H1 (cell line): ENCODE measurements at regions not wholly inside any gene's neighbourhood (a gene's known extent, or its start where the extent isn't known, plus 50 kb on each side); places are given as distances from the start of the nearest gene placed in this dataset.

Source experiments
- CTCF ChIA-PET: fragments of 300-600 bp; sonication (Branson Sonifier 250); formaldehyde crosslinking; loops from one replicate; lab custom pipeline; 2021; ENCODE audit not compliant: partially characterized antibody; lab: Charles Lee
- POLR2A ChIA-PET: fragments of 300-600 bp; sonication (Branson Sonifier 250); formaldehyde crosslinking; loops from one replicate; lab custom pipeline; 2021; ENCODE audit warnings: inconsistent platforms; ENCODE audit not compliant: partially characterized antibody; lab: Charles Lee
- DNase-seq, 2 experiments: peaks; one replicate each; pipeline versions ENCODE4 v3.0.0 to v3.0.0-alpha.2; 2010 to 2022; ENCODE audit warnings: low spot score in 2 of 2, low read depth in 1 of 2, mixed read lengths in 1 of 2
- FAIRE-seq: peaks from 2 replicates; lab custom pipeline; 2011; peaks lifted over from hg19 to GRCh38; lab: Jason Lieb, UNC
- H2AFZ ChIP-seq: 2 replicates; pipeline ENCODE4 v1.8.1; 2012; ENCODE audit warnings: low read length, inconsistent platforms
- H2AK5ac ChIP-seq: 2 replicates; pipeline ENCODE4 v1.6.1; 2013; ENCODE audit warnings: low read depth, low read length
- H2BK120ac ChIP-seq: replicated peaks from 2 replicates; pipeline ENCODE3; 2013; ENCODE audit warnings: low read depth, low read length, inconsistent platforms
- H2BK12ac ChIP-seq: 2 replicates; pipeline ENCODE4 v1.6.1; 2013; ENCODE audit warnings: low read depth, low read length
- H2BK15ac ChIP-seq: 2 replicates; pipeline ENCODE4 v1.6.1; 2013; ENCODE audit warnings: low read length
- H2BK20ac ChIP-seq: 2 replicates; pipeline ENCODE4 v1.6.1; 2013; ENCODE audit warnings: low read length
- H2BK5ac ChIP-seq: 2 replicates; pipeline ENCODE4 v1.6.1; 2013; ENCODE audit warnings: low read depth, low read length
- H3K14ac ChIP-seq: 2 replicates; pipeline ENCODE4 v1.6.1; 2013; ENCODE audit warnings: inconsistent platforms; ENCODE audit not compliant: insufficient read length
- H3K18ac ChIP-seq: 2 replicates; pipeline ENCODE4 v1.6.1; 2013; ENCODE audit warnings: low read length; ENCODE audit errors: extremely low read depth
- H3K23ac ChIP-seq: 2 replicates; pipeline ENCODE4 v1.6.1; 2013; ENCODE audit warnings: inconsistent platforms; ENCODE audit not compliant: insufficient read length
- H3K23me2 ChIP-seq: 2 replicates; pipeline ENCODE4 v1.6.1; 2013; ENCODE audit warnings: low read depth, low read length
- H3K27ac ChIP-seq: 2 replicates; pipeline ENCODE4 v1.6.1; 2011; ENCODE audit warnings: low read depth, low read length, inconsistent platforms
- H3K27me3 ChIP-seq, 4 experiments: replicated peaks in 1 of 4; 1 replicate in 1 of 4; 2 replicates in 3 of 4; pipeline versions ENCODE4 v1.6.1 to v1.8.1; 2011 to 2013; ENCODE audit warnings: low read length in 3 of 4, mild to moderate bottlenecking in 3 of 4, inconsistent platforms in 2 of 4, mixed read lengths in 2 of 4, moderate library complexity in 1 of 4; ENCODE audit not compliant: control insufficient read depth in 3 of 4, insufficient read depth in 3 of 4; ENCODE audit errors: extremely low read depth in 1 of 4
- H3K36me3 ChIP-seq, 4 experiments: 2 replicates each; pipeline versions ENCODE4 v1.6.1 to v1.8.1; 2011 to 2013; ENCODE audit warnings: mild to moderate bottlenecking in 4 of 4, low read length in 3 of 4, moderate library complexity in 2 of 4, control low read depth in 1 of 4, inconsistent platforms in 1 of 4; ENCODE audit not compliant: insufficient read depth in 4 of 4, control insufficient read depth in 2 of 4
- H3K4ac ChIP-seq: replicated peaks from 2 replicates; pipeline ENCODE3; 2013; ENCODE audit warnings: low read length, low read depth, mixed read lengths, inconsistent platforms; ENCODE audit not compliant: insufficient read length
- H3K4me1 ChIP-seq, 4 experiments: replicated peaks in 1 of 4; 1 replicate in 1 of 4; 2 replicates in 3 of 4; pipeline versions ENCODE4 v1.6.1 to v1.8.1; 2011 to 2013; ENCODE audit warnings: low read length in 3 of 4, inconsistent platforms in 2 of 4, mixed read lengths in 1 of 4; ENCODE audit not compliant: insufficient read depth in 4 of 4, control insufficient read depth in 3 of 4
- H3K4me2 ChIP-seq, 2 experiments: 2 replicates each; pipeline versions ENCODE4 v1.6.1 to v1.8.1; 2011 to 2013; ENCODE audit warnings: low read depth in 2 of 2, low read length in 2 of 2, control low read depth in 1 of 2, inconsistent platforms in 1 of 2, mild to moderate bottlenecking in 1 of 2; ENCODE audit not compliant: insufficient read depth in 1 of 2
- H3K4me3 ChIP-seq, 4 experiments: fragments of 200-600, 300-600 bp in 1 of 4; sonication (generic), shearing (Covaris generic), sonication (Bioruptor Twin) in 1 of 4; 2 replicates each; pipeline versions ENCODE4 v1.5.1 to v1.8.1; 2011 to 2016; ENCODE audit warnings: low read length in 4 of 4, low read depth in 3 of 4, control low read depth in 2 of 4, inconsistent platforms in 2 of 4, mild to moderate bottlenecking in 2 of 4, mixed read lengths in 1 of 4, moderate library complexity in 1 of 4; ENCODE audit not compliant: insufficient read depth in 2 of 4; ENCODE audit errors: extremely low read depth in 1 of 4
- H3K56ac ChIP-seq: replicated peaks from 2 replicates; pipeline ENCODE3; 2013; ENCODE audit warnings: low read depth, mild to moderate bottlenecking, mixed read lengths, low read length, inconsistent platforms; ENCODE audit not compliant: insufficient read length
- H3K79me1 ChIP-seq: 2 replicates; pipeline ENCODE4 v1.6.1; 2013; ENCODE audit warnings: low read depth, low read length, control low read depth
- H3K79me2 ChIP-seq, 2 experiments: 2 replicates each; pipeline versions ENCODE4 v1.6.1 to v1.8.1; 2012 to 2013; ENCODE audit warnings: low read length in 2 of 2, mild to moderate bottlenecking in 2 of 2, inconsistent platforms in 1 of 2; ENCODE audit not compliant: insufficient read depth in 2 of 2, control insufficient read depth in 1 of 2
- H3K9ac ChIP-seq, 4 experiments: replicated peaks in 1 of 4; 1 replicate in 1 of 4; 2 replicates in 3 of 4; pipeline versions ENCODE4 v1.6.1 to v1.8.1; 2011 to 2013; ENCODE audit warnings: low read depth in 3 of 4, low read length in 3 of 4, control low read depth in 2 of 4, mild to moderate bottlenecking in 2 of 4, moderate library complexity in 2 of 4, inconsistent platforms in 1 of 4; ENCODE audit errors: extremely low read depth in 1 of 4
- H3K9me3 ChIP-seq, 2 experiments: 2 replicates each; pipeline versions ENCODE4 v1.6.1 to v1.8.1; 2012 to 2013; ENCODE audit warnings: mild to moderate bottlenecking in 2 of 2, moderate library complexity in 2 of 2, control low read depth in 1 of 2, inconsistent platforms in 1 of 2, low read depth in 1 of 2, low read length in 1 of 2, mixed read lengths in 1 of 2; ENCODE audit not compliant: insufficient read depth in 2 of 2
- H4K20me1 ChIP-seq, 2 experiments: replicated peaks in 1 of 2; 2 replicates each; pipeline versions ENCODE3 to v1.8.1; 2011 to 2013; ENCODE audit warnings: inconsistent platforms in 2 of 2, low read length in 2 of 2, mild to moderate bottlenecking in 1 of 2; ENCODE audit not compliant: insufficient read depth in 2 of 2, control insufficient read depth in 1 of 2
- H4K5ac ChIP-seq: 2 replicates; pipeline ENCODE4 v1.6.1; 2013; ENCODE audit warnings: low read length, low read depth, mixed read lengths, inconsistent platforms; ENCODE audit not compliant: insufficient read length
- H4K8ac ChIP-seq: 2 replicates; pipeline ENCODE4 v1.8.0; 2013; ENCODE audit warnings: mild to moderate bottlenecking, moderate library complexity, low read length, inconsistent platforms; ENCODE audit not compliant: insufficient read depth; ENCODE audit errors: extremely low read depth
- H4K91ac ChIP-seq: replicated peaks from 2 replicates; pipeline ENCODE3; 2013; ENCODE audit warnings: low read length, mixed read lengths, inconsistent platforms; ENCODE audit not compliant: insufficient read length
- ASH2L ChIP-seq: fragments of 200-600, 300-600 bp; sonication (generic); IDR thresholded peaks from one replicate; pipeline ENCODE4 v1.7.1; 2017; ENCODE audit warnings: low read length
- ATF3 ChIP-seq: IDR thresholded peaks from 2 replicates; pipeline ENCODE4 v1.6.1; 2011; ENCODE audit warnings: low read depth, mild to moderate bottlenecking, low read length; ENCODE audit not compliant: insufficient read depth
- CBX5 ChIP-seq: fragments of 300-800, 300-1000 bp; sonication (generic); IDR thresholded peaks from 2 replicates; pipeline ENCODE4 v1.7.1; 2016; ENCODE audit warnings: antibody characterized with exemption, low read length, low read depth
- CTBP2 ChIP-seq: IDR thresholded peaks from 2 replicates; pipeline ENCODE4 v1.7.0; 2011; ENCODE audit warnings: borderline replicate concordance, mild to moderate bottlenecking, moderate library complexity, mixed read lengths, low read length; ENCODE audit not compliant: insufficient read depth, insufficient read length
- KDM1A ChIP-seq: fragments of 200-600, 300-600 bp; sonication (generic); IDR thresholded peaks from 2 replicates; pipeline ENCODE4 v1.7.1; 2016; ENCODE audit warnings: mild to moderate bottlenecking, low read length, borderline replicate concordance
- RAD21 ChIP-seq, 2 experiments: IDR thresholded peaks in 1 of 2; conservative IDR thresholded peaks in 1 of 2; 2 replicates each; pipeline ENCODE4 v1.6.1; 2011; ENCODE audit warnings: low read depth in 2 of 2, low read length in 2 of 2, improper control_type of control experiment in 1 of 2, inconsistent platforms in 1 of 2, mild to moderate bottlenecking in 1 of 2, moderate library complexity in 1 of 2
- RBBP5 ChIP-seq: IDR thresholded peaks from 2 replicates; pipeline ENCODE4 v1.7.1; 2012; ENCODE audit warnings: low read depth, mild to moderate bottlenecking, inconsistent platforms, low read length, moderate library complexity, borderline replicate concordance
- SIX5 ChIP-seq: IDR thresholded peaks from 2 replicates; pipeline ENCODE4 v1.6.1; 2011; ENCODE audit warnings: mild to moderate bottlenecking, low read depth, low read length
- TBP ChIP-seq: IDR thresholded peaks from 2 replicates; pipeline ENCODE4 v1.6.1; 2011; ENCODE audit warnings: low read depth, low read length, improper control_type of control experiment
- USF2 ChIP-seq: IDR thresholded peaks from 2 replicates; pipeline ENCODE4 v1.6.1; 2011; ENCODE audit warnings: low read length, improper control_type of control experiment
- WGBS, 2 experiments: shearing (Covaris generic) in 1 of 2; methylation state at CpG; one replicate each; pipeline versions ENCODE4 v1.1.6 to v1.1.7; 2013 to 2015; ENCODE audit warnings: low lambda C conversion rate in 2 of 2, mixed read lengths in 2 of 2, inconsistent platforms in 1 of 2, low coverage in 1 of 2, missing lambda C conversion rate in 1 of 2; ENCODE audit not compliant: insufficient replicate concordance in 2 of 2, insufficient coverage in 1 of 2, insufficient read length in 1 of 2; ENCODE audit errors: extremely low coverage in 1 of 2, missing lambda C conversion rate in 1 of 2; 5-methylcytosine and 5-hydroxymethylcytosine counted together

GRCh38 chr1:195082183-195082582 is 1526.1 kb downstream of the KCNT2 start:
- Histone ChIP-seq H2BK5ac (no peak overlapping the region), H4K8ac (no peak overlapping the region), H3K23ac (no peak overlapping the region), H3K4me1 (no peaks in the 10 kb centered on the region), H3K9me3 (no peaks in the 10 kb centered on the region), H3K9ac (no peak overlapping the region), H2BK15ac (no peak overlapping the region), H2BK20ac (no peak overlapping the region), H3K14ac (no peak overlapping the region), H3K4me2 (no peak overlapping the region), H2AFZ (no peak overlapping the region), H3K79me2 (no peaks in the 10 kb centered on the region), H3K18ac (no peak overlapping the region), H3K4me3 (no peak overlapping the region), H3K27ac (no peak overlapping the region), H3K56ac (no peak overlapping the region), H3K36me3 (no peaks in the 10 kb centered on the region), H2BK12ac (no peak overlapping the region), H2AK5ac (no peak overlapping the region), H4K91ac (no peak overlapping the region), H2BK120ac (no peak overlapping the region), H3K79me1 (no peaks in the 10 kb centered on the region), H4K20me1 (no peaks in the 10 kb centered on the region), H3K27me3 (no peaks in the 10 kb centered on the region), H4K5ac (no peak overlapping the region), H3K4ac (no peak overlapping the region), H3K23me2 (no peaks in the 10 kb centered on the region)
- POLR2A ChIA-PET, result no interaction called here
- FAIRE-seq (no peak), DNase-seq (no peak)
- CTCF ChIA-PET, result no interaction called here
- 100% methylated on average over 1 of the region's 1 CpG; no CpG with 5 or more reads in 1 of the 2 experiments for WGBS, 2 experiments
- no peak for TF ChIP-seq ATF3
- no peak for TF ChIP-seq SIX5
- TF ChIP-seq CBX5, result no peak
- no peak for TF ChIP-seq RBBP5
- TF ChIP-seq KDM1A, result no peak
- no peak for TF ChIP-seq CTBP2
- no peak for TF ChIP-seq TBP
- no peak for TF ChIP-seq RAD21 (IDR thresholded peaks at IDR 0.05 in 1 of 2, conservative IDR thresholded peaks at IDR 0.05 in 1 of 2; ENCODE audit: low read depth in 2 of 2, low read length in 2 of 2)
- no peak for TF ChIP-seq USF2
- TF ChIP-seq ASH2L, result no peak
